ENCODE measurements at regions not wholly inside any gene's neighbourhood (a gene's known extent, or its start where the extent isn't known, plus 50 kb on each side); places are given as distances from the start of the nearest gene placed in this dataset.
A peak's percentile ranks its signal among the peaks of the same experiment; 100 is the strongest.
"Not testable (repeated sequence)": the region's sequence is repeated elsewhere in the genome, so short reads cannot be mapped to it uniquely, and the experiment has no call there.

DNA sequence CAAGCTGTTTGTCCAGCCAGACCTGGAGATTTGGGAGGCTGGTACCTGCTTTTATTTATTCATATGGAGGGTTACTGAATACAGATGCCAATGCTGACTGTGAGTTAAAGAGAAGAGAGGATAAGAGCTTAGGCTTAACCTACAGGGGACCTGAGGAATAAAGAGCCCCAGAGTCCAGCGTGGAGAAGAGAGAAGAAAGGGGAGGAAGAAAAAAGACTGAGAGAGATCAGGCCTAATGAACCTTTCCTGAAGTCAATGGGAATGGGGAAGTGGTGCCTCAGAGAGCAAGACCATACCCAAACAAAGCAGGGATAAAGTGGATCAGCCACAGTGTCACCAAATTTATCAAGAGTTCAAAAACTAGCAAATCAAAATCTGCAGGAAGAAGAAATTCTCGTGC lies 348.6 kb upstream of the KCNH7 start:
- no peak for DNase-seq (ENCODE audit: low spot score)

GRCh38 chr2:163185160-163185559 lies 346.6 kb upstream of the KCNH7 start:
- DNase-seq (ENCODE audit: low spot score), result no peak

GRCh38 chr2:163182764-163183354 lies 344.3 kb upstream of the KCNH7 start:
- peak; percentile 7 for DNase-seq (ENCODE audit: low spot score)

GRCh38 chr2:163177592-163177991 lies 339.0 kb upstream of the KCNH7 start:
- DNase-seq (ENCODE audit: low spot score), result no peak

DNA sequence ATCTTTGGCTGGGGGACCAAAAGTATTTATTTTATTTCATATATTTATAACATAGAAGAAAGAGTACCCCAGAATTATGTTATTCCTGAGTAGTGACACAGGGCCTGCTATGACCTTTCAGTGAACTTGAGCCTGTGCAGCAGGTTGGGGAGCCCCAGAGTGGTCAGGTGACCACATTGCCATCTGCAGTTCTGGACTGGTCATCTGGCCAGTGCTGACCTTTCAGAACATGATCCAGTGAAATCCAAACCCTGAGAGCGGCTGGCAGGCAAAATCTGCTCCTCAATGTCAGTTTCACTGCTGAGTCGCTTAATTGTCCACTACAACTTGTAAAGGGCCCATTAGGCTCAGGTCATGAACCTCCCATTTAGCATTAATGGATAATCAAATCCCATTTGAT lies 336.7 kb upstream of the KCNH7 start:
- no peak for DNase-seq (ENCODE audit: low spot score)

GRCh38 chr2:163173591-163173990 lies 335.0 kb upstream of the KCNH7 start:
- DNase-seq (ENCODE audit: low spot score), result no peak

GRCh38 chr2:163171786-163172530 lies 333.4 kb upstream of the KCNH7 start:
- DNase-seq (ENCODE audit: low spot score), result no peak

- DNase-seq (ENCODE audit: low spot score), result no peak
Observed at GRCh38 chr2:163157891-163158496, 319.4 kb upstream of the KCNH7 start.

DNA sequence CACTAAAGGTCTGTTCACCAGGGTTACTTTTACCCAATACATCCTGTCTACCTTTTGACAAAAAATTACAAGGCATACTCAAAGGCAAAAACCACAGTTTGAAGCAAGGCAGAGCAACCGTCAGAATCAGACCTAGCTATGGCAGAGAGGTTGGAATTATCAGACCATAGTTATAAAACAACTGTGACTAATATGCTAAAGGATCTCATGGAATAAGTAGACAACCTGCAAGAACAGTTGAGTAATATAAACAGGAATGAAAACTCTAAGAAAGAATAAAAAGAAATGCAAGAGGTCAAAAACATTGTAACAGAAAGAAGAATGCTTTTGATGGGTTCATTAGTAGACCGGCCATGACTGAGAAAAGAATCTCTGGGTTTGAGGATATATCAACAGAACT lies 318.8 kb upstream of the KCNH7 start:
- DNase-seq (ENCODE audit: low spot score), result no peak

- DNase-seq (ENCODE audit: low spot score), result no peak
Observed at GRCh38 chr2:163155925-163156324, 317.4 kb upstream of the KCNH7 start.

- DNase-seq (ENCODE audit: low spot score), result no peak
Observed at GRCh38 chr2:163155279-163155883, 316.8 kb upstream of the KCNH7 start.

- DNase-seq (ENCODE audit: low spot score), result no peak
Observed at GRCh38 chr2:163142618-163143017, 304.1 kb upstream of the KCNH7 start.

DNA sequence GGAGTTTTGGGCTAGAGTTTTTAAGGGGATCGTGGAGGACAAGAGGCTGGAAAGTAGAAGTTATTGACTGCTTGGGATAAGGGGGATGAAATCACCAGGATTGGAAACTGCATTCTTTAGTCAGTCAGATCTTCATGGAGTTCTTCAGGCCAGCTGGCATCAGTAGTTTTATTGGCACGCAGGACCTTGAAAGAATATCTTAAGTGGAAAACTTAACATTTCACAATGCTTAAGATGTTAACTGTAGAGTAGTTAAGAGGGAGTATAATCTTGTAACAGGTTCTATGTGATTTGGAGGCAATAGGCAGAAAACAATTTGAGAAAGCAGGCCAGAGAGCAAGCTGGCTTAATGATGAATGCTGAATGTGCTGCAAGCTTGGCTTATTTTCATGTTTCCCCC lies 300.4 kb upstream of the KCNH7 start:
- no peak for DNase-seq (ENCODE audit: low spot score)

- DNase-seq (ENCODE audit: low spot score), result no peak
Observed at GRCh38 chr2:163135256-163135655, 296.7 kb upstream of the KCNH7 start.

DNA sequence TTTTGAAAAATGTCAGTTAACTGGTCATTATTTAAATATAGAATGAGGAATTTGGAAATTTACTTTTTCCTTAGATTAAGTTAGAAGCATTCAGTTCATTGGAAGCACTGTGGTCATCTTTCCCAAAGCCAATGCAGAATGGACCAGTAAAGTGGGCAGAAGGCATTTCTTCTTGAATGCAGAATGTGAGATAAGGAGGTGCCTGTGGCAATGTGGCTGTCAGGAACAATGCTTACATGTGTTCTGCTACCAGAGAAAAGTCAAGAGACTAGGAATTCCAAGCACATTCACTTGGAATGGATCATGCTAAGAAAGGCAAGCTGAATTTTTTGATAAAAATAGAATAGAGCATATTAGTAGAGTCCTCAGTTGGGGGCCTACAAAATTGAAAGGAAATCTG lies 295.0 kb upstream of the KCNH7 start:
- no peak for DNase-seq (ENCODE audit: low spot score)

DNA sequence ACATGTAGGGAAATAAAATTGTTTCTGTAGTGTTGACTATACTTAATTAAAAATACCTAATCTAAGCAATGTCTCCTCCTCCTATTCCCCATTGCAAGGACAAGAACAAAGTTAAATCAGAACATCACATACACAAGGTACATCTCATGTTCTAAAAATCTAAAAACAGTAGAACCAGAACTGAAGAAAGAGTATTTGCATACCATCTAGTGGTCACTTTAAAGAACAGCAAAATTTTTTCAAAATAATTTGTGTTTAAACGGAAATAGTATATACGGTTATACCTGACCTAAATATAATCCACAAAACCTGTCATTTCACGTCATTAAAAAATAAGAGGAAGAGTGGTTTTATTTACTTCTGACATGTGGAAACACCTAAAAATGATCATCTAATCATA lies 294.3 kb upstream of the KCNH7 start:
- no peak for DNase-seq (ENCODE audit: low spot score)

DNA sequence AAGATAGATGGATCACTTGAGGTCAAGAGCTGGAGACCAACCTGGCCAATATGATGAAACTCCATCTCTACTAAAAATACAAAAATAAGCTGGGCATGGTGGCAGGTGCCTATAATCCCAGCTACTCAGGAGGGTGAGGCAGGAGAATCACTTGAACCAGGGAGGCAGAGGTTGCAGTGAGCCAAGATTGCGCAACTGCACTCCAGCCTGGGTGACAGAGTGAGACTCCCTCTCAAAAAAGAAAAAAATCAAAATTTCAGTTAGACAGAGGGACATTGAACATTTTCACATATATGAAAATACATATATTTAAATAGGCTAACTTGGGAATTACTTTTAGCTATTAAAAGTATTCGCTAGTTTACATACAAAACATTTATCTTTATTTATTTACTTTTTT lies 293.6 kb upstream of the KCNH7 start:
- not testable (repeated sequence) for DNase-seq (ENCODE audit: low spot score)

- no peak for DNase-seq (ENCODE audit: low spot score)
Observed at GRCh38 chr2:163123526-163123925, 285.0 kb upstream of the KCNH7 start.

DNA sequence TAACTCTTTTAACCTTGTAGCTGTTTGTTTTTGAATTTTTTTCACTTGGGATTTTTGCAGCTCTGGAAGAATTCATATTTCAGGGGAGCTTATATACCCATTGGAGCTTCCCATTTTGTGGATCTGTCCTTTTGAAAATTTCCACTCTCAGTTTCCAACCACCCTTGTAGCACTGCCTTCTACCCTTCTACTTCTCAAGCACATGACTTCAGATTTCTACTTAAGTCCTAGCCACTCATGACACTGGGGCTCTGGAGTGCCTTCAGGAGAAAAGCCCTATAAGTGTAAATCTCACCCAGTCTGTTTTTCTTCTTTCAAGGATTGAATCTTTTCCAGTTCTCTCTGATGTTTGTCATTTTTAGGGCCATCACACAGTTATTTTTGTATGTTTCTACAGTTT lies 283.7 kb upstream of the KCNH7 start:
- no peak for DNase-seq (ENCODE audit: low spot score)

GRCh38 chr2:163121483-163121882 lies 282.9 kb upstream of the KCNH7 start:
- DNase-seq (ENCODE audit: low spot score), result no peak

GRCh38 chr2:163119966-163120365 lies 281.4 kb upstream of the KCNH7 start:
- no peak for DNase-seq (ENCODE audit: low spot score)

DNA sequence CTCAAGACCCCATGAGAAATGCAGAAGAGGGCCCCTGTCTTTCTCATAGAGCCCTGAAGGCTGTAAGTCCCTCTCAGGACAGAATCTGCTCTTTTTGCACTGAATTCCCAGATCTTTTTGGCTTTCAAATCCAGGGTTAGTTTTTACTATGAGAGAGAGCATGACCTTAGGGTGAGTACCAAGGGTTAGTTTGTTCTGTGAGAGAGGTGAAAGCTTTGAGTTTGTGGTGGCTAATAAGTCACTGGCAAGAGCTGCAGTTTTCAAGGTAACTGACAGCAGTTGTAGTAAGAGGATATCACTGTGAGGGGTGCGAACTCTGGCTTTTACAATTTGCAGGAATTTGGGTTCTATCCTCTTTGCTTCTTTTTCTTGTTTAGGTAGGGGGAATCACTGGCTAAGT lies 248.4 kb upstream of the KCNH7 start:
- DNase-seq (ENCODE audit: low spot score), result no peak

GRCh38 chr2:163085366-163086024 lies 246.9 kb upstream of the KCNH7 start:
- not testable (repeated sequence) for DNase-seq (ENCODE audit: low spot score)

Measured in AG08396 (cell line).